ENCODE measurements at regions not wholly inside any gene's neighbourhood (a gene's known extent, or its start where the extent isn't known, plus 50 kb on each side); places are given as distances from the start of the nearest gene placed in this dataset.

GRCh38 chr10:107579970-107580369 lies 415.5 kb upstream of the SORCS1 start:
- no peaks in the 10 kb centered on the region for H3K4me1 ChIP-seq (ENCODE audit: insufficient read depth, poor library complexity, severe bottlenecking)
- TF ChIP-seq CTCF (IDR thresholded peaks at IDR 0.05; ENCODE audit: poor library complexity, severe bottlenecking): no peak
- no peak for DNase-seq (ENCODE audit: low spot score)
- no peaks in the 10 kb centered on the region for H3K36me3 ChIP-seq (ENCODE audit: low read depth)
- no peaks in the 10 kb centered on the region for H3K27me3 ChIP-seq (ENCODE audit: insufficient read depth, poor library complexity, severe bottlenecking)
- ATAC-seq (ENCODE audit: low read depth): no peak
- no peak overlapping the region for H3K27ac ChIP-seq (ENCODE audit: poor library complexity, severe bottlenecking)
- H3K9me3 ChIP-seq (ENCODE audit: severe bottlenecking): no peaks in the 10 kb centered on the region
- H3K4me3 ChIP-seq (ENCODE audit: severe bottlenecking): no peak overlapping the region

- TF ChIP-seq CTCF (IDR thresholded peaks at IDR 0.05; ENCODE audit: poor library complexity, severe bottlenecking): no peak
- no peak for ATAC-seq (ENCODE audit: low read depth)
Measured at GRCh38 chr10:107577221-107577620, 412.7 kb upstream of the SORCS1 start.

GRCh38 chr10:107576746-107577145 lies 412.2 kb upstream of the SORCS1 start:
- ATAC-seq (ENCODE audit: low read depth): no peak

More at GRCh38 chr10:107577221-107577620, 412.7 kb upstream of the SORCS1 start:
- no peaks in the 10 kb centered on the region for H3K4me1 ChIP-seq (ENCODE audit: insufficient read depth, poor library complexity, severe bottlenecking)
- DNase-seq (ENCODE audit: low spot score): no peak
- no peaks in the 10 kb centered on the region for H3K27me3 ChIP-seq (ENCODE audit: insufficient read depth, poor library complexity, severe bottlenecking)
- H3K4me3 ChIP-seq (ENCODE audit: severe bottlenecking): no peak overlapping the region
- no peaks in the 10 kb centered on the region for H3K9me3 ChIP-seq (ENCODE audit: severe bottlenecking)
- no peak overlapping the region for H3K27ac ChIP-seq (ENCODE audit: poor library complexity, severe bottlenecking)
- H3K36me3 ChIP-seq (ENCODE audit: low read depth): no peaks in the 10 kb centered on the region

GRCh38 chr10:107565014-107565413 lies 400.5 kb upstream of the SORCS1 start:
- Histone ChIP-seq H3K4me3 (ENCODE audit: severe bottlenecking) (no peak overlapping the region), H3K27ac (ENCODE audit: poor library complexity, severe bottlenecking) (no peak overlapping the region), H3K27me3 (ENCODE audit: insufficient read depth, poor library complexity, severe bottlenecking) (no peaks in the 10 kb centered on the region), H3K36me3 (ENCODE audit: low read depth) (no peaks in the 10 kb centered on the region), H3K4me1 (ENCODE audit: insufficient read depth, poor library complexity, severe bottlenecking) (no peaks in the 10 kb centered on the region), H3K9me3 (ENCODE audit: severe bottlenecking) (no peaks in the 10 kb centered on the region)
- DNase-seq (ENCODE audit: low spot score) (no peak), ATAC-seq (ENCODE audit: low read depth) (no peak)
- TF ChIP-seq CTCF (IDR thresholded peaks at IDR 0.05; ENCODE audit: poor library complexity, severe bottlenecking): no peak

More at GRCh38 chr10:107576746-107577145, 412.2 kb upstream of the SORCS1 start:
- H3K36me3 ChIP-seq (ENCODE audit: low read depth): no peaks in the 10 kb centered on the region
- no peaks in the 10 kb centered on the region for H3K27me3 ChIP-seq (ENCODE audit: insufficient read depth, poor library complexity, severe bottlenecking)
- no peak overlapping the region for H3K4me3 ChIP-seq (ENCODE audit: severe bottlenecking)
- no peak for DNase-seq (ENCODE audit: low spot score)
- no peaks in the 10 kb centered on the region for H3K4me1 ChIP-seq (ENCODE audit: insufficient read depth, poor library complexity, severe bottlenecking)
- no peaks in the 10 kb centered on the region for H3K9me3 ChIP-seq (ENCODE audit: severe bottlenecking)
- TF ChIP-seq CTCF (IDR thresholded peaks at IDR 0.05; ENCODE audit: poor library complexity, severe bottlenecking): no peak
- no peak overlapping the region for H3K27ac ChIP-seq (ENCODE audit: poor library complexity, severe bottlenecking)

GRCh38 chr10:107561136-107561650 lies 396.7 kb upstream of the SORCS1 start:
- DNase-seq (ENCODE audit: low spot score) (no peak), ATAC-seq (ENCODE audit: low read depth) (no peak)
- no peaks in the 10 kb centered on the region for H3K9me3 ChIP-seq (ENCODE audit: severe bottlenecking)
- no peaks in the 10 kb centered on the region for H3K27me3 ChIP-seq (ENCODE audit: insufficient read depth, poor library complexity, severe bottlenecking)
- no peaks in the 10 kb centered on the region for H3K36me3 ChIP-seq (ENCODE audit: low read depth)
- H3K4me1 ChIP-seq (ENCODE audit: insufficient read depth, poor library complexity, severe bottlenecking): no peaks in the 10 kb centered on the region
- TF ChIP-seq CTCF (IDR thresholded peaks at IDR 0.05; ENCODE audit: poor library complexity, severe bottlenecking): no peak
- no peak overlapping the region for H3K4me3 ChIP-seq (ENCODE audit: severe bottlenecking)
- no peak overlapping the region for H3K27ac ChIP-seq (ENCODE audit: poor library complexity, severe bottlenecking)
